ENCODE measurements at regions not wholly inside any gene's neighbourhood (a gene's known extent, or its start where the extent isn't known, plus 50 kb on each side); places are given as distances from the start of the nearest gene placed in this dataset.

DNA sequence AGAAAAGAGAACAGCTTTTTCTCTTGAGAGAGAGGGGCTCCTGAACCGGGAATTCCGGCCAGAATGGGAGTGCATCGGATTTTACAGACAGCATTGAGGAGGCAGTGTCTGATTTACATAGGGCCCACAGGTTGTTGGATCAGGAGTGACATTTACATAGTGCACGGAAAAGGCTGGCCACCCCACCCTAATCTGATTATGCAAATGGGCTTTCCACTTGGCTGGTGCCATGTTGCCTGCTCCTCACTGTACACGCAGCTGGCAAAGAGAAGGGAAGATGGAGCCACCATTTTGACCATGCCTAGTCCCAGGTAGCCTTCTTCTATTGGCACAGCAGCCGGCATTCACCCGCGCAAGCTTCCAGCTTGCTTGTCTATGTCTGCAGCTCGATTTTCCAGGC is 77.5 kb upstream of the FAM171A1 start:
- DNase-seq (ENCODE audit: low spot score in 2 of 2), result no peak
- WGBS, 2 donors, result 85 to 93% methylated on average over 9 of the region's 9 CpGs
- TF ChIP-seq, protein P1, sequence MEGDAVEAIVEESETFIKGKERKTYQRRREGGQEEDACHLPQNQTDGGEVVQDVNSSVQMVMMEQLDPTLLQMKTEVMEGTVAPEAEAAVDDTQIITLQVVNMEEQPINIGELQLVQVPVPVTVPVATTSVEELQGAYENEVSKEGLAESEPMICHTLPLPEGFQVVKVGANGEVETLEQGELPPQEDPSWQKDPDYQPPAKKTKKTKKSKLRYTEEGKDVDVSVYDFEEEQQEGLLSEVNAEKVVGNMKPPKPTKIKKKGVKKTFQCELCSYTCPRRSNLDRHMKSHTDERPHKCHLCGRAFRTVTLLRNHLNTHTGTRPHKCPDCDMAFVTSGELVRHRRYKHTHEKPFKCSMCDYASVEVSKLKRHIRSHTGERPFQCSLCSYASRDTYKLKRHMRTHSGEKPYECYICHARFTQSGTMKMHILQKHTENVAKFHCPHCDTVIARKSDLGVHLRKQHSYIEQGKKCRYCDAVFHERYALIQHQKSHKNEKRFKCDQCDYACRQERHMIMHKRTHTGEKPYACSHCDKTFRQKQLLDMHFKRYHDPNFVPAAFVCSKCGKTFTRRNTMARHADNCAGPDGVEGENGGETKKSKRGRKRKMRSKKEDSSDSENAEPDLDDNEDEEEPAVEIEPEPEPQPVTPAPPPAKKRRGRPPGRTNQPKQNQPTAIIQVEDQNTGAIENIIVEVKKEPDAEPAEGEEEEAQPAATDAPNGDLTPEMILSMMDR (IDR thresholded peaks at IDR 0.05), result no peak
- intact Hi-C loops (cut with DNase I; ENCODE audit: low total_unique reads), result no loop called here
- H3K4me3 ChIP-seq (ENCODE audit: low read depth, poor library complexity, severe bottlenecking), result no peak overlapping the region

DNA sequence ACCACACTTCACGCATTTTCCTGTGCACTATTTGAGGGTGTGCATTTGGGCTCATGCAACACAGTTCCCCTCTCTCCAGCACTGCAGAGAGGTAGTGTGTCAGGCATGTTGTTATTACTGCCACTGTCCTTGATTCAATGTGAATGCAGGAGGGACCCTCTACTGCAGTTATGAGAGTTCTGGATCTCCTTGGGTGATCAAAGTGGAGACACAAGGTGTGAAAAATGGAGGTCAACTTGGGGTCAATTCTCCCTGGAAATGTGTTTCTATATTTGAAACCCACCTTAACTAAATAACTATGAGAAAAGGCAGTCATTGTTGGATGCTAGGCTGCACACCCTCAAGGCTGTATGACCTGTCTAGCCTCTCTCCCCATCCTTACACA is 73.9 kb upstream of the FAM171A1 start:
- WGBS, 2 donors, result 72 to 85% methylated on average over 1 of the region's 1 CpG
- H3K4me3 ChIP-seq (ENCODE audit: low read depth, poor library complexity, severe bottlenecking), result no peak overlapping the region
- TF ChIP-seq, protein P1 (IDR thresholded peaks at IDR 0.05), result no peak
- TF ChIP-seq POLR2A (IDR thresholded peaks at IDR 0.05), result no peak
- no peak for DNase-seq (ENCODE audit: low spot score in 2 of 2)
- intact Hi-C loops (cut with DNase I; ENCODE audit: low total_unique reads), result no loop called here

DNA sequence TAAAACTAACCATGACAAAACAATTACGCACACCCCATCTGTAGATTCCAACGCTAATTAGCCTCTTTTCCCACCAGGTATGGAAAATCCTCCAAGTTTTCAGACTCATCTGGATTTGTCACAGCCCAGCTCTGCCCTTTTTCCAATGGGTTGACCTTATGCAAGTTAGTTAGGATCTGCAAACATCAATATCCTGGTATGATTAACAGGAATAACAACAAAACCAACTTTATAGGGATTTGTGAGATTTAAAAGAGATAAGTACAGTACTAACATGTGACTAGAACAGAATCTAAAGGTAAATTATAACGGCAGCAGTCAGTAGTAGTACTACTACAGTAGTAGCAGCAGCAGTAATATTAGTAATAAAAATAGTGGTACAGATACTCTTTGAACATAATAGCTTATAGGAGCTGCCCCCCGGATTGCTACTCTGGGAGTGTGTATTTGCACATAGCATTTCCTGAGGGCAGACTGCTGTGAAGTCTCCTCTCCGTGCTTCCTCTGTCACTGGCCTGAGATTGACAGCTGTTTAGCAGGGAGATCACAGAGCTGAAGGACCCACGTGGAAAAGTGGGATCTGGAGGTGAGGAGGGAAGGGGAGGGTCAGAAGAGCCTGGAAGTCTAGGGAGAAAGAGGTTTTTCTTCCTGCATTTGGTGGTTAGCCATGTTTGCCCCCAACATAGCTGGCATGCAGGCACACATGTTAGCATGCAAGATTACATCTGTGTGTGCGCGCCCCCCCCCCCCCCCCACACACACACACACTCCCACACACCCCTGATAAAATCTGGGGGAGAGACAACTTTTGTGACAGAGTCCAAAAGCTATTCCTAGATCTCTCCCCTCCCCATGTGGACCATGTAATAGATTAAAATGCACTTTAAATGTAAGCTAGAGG is 73.3 kb upstream of the FAM171A1 start:
- TF ChIP-seq POLR2A (IDR thresholded peaks at IDR 0.05), result no peak
- TF ChIP-seq, protein P1 (IDR thresholded peaks at IDR 0.05), result no peak
- H3K4me3 ChIP-seq (ENCODE audit: low read depth, poor library complexity, severe bottlenecking), result no peak overlapping the region
- DNase-seq (ENCODE audit: low spot score in 2 of 2), result no peak
- intact Hi-C loops (cut with DNase I; ENCODE audit: low total_unique reads), result no loop called here
- 45 to 55% methylated on average over 8 of the region's 8 CpGs for WGBS, 2 donors

DNA sequence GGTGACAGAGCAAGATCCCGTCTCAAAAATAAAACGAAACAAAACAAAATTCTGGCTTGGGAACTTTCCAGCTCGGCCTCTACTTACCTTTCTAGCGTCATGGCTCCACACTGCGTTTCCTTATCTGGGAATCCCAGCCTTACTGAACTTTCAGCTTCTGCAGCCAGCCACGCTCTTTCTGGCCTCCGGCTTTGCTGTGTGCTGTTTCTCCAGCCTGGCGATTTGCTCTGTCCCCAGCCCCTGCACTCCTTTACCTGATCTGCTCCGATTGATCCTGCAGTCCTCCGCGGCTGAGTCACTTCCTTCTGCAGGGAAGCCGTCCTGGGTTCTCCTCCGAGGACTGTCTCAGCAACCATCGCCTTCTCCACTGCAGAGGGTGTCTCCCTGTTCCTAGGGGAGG is 71.0 kb upstream of the FAM171A1 start:
- H3K4me3 ChIP-seq (ENCODE audit: low read depth, poor library complexity, severe bottlenecking), result no peak overlapping the region
- 90 to 93% methylated on average over 14 of the region's 14 CpGs for WGBS, 2 donors
- intact Hi-C loops (cut with DNase I; ENCODE audit: low total_unique reads), result no loop called here
- no peak for DNase-seq (ENCODE audit: low spot score in 2 of 2)
- TF ChIP-seq POLR2A (IDR thresholded peaks at IDR 0.05), result no peak
- TF ChIP-seq, protein P1 (IDR thresholded peaks at IDR 0.05), result no peak

DNA sequence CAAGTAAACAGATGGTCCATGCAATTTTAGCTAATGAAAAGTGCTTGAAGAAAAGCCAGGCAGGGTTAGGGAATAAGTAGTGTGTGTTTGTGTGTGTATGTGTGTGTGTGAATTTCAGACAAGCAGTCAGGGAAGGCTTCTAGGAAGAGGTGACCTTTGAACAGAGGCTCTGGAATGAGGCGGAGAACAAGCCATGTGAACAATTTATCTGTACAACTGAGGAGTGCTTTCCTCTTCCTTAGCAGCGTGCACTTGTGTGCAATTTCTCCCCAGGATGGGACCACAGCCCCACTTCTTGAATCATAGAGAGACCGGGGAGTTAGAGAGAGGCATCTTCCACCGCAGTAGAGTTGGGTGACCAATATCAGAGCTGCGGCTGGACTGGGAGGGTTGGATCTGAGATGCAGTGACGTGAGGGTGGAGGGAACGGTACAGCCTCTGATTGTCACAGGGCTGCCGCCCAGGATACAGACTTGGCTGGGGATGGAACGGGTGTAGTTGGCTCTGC is 69.2 kb upstream of the FAM171A1 start:
- TF ChIP-seq POLR2A (IDR thresholded peaks at IDR 0.05), result no peak
- TF ChIP-seq, protein P1 (IDR thresholded peaks at IDR 0.05), result no peak
- intact Hi-C loops (cut with DNase I; ENCODE audit: low total_unique reads), result no loop called here
- WGBS, 2 donors, result 57 to 62% methylated on average over 9 of the region's 9 CpGs
- H3K4me3 ChIP-seq (ENCODE audit: low read depth, poor library complexity, severe bottlenecking), result no peak overlapping the region
- no peak for DNase-seq (ENCODE audit: low spot score in 2 of 2)

Measured in lower leg skin (tissue), 4 donors.